Endothelial cell of umbilical vein (primary cell): ENCODE measurements at regions not wholly inside any gene's neighbourhood (a gene's known extent, or its start where the extent isn't known, plus 50 kb on each side); places are given as distances from the start of the nearest gene placed in this dataset.

ENCODE experiments used
- BruUV-seq: library from RNA; stranded (reverse); fragments of 400-500 nt; replicated peaks from 2 replicates; lab custom pipeline; 2021; lab: Mats Ljungman, UMichigan
- CTCF ChIA-PET: fragments of 300-600, 350-600 bp; sonication (Branson Sonifier 250); formaldehyde crosslinking; loops from one replicate; lab custom pipeline; 2021; ENCODE audit warnings: antibody characterized with exemption, inconsistent platforms; lab: Charles Lee
- POLR2A ChIA-PET: fragments of 300-600, 350-600 bp; sonication (Branson Sonifier 250); formaldehyde crosslinking; loops from one replicate; lab custom pipeline; 2021; ENCODE audit warnings: antibody characterized with exemption, inconsistent platforms; lab: Charles Lee
- DNase-seq: peaks from one replicate; pipeline ENCODE4 v3.0.0-alpha.2; 2011; ENCODE audit warnings: low read depth, low spot score
- FAIRE-seq: peaks from 2 replicates; lab custom pipeline; 2011; peaks lifted over from hg19 to GRCh38; lab: Jason Lieb, UNC
- H2AFZ ChIP-seq: 2 replicates; pipeline ENCODE4 v1.6.0; 2012; ENCODE audit warnings: low read depth, low read length, control low read depth, inconsistent platforms
- H3K27ac ChIP-seq: 2 replicates; pipeline ENCODE4 v1.5.1; 2011; ENCODE audit warnings: low read depth, mild to moderate bottlenecking, control low read depth, low read length, moderate library complexity; ENCODE audit not compliant: insufficient read depth
- H3K27me3 ChIP-seq, 2 experiments: 2 replicates each; pipeline versions ENCODE4 v1.6.0 to v1.6.1; 2011; ENCODE audit warnings: low read length in 2 of 2, mixed read lengths in 1 of 2; ENCODE audit not compliant: control insufficient read depth in 2 of 2, insufficient read depth in 2 of 2
- H3K36me3 ChIP-seq, 2 experiments: 2 replicates in 1 of 2; 3 replicates in 1 of 2; pipeline ENCODE4 v1.5.1; 2011; ENCODE audit warnings: low read length in 2 of 2, mild to moderate bottlenecking in 1 of 2, moderate library complexity in 1 of 2; ENCODE audit not compliant: control insufficient read depth in 2 of 2, insufficient read depth in 2 of 2; ENCODE audit errors: extremely low read depth in 1 of 2
- H3K4me1 ChIP-seq: 3 replicates; pipeline ENCODE4 v1.5.1; 2011; ENCODE audit warnings: mild to moderate bottlenecking, low read length; ENCODE audit not compliant: control insufficient read depth, insufficient read depth; ENCODE audit errors: extremely low read depth
- H3K4me2 ChIP-seq: 2 replicates; pipeline ENCODE4 v1.6.1; 2011; ENCODE audit warnings: low read length, control low read depth, mixed read lengths; ENCODE audit not compliant: insufficient read depth
- H3K4me3 ChIP-seq, 3 experiments: fragments of 200-600 bp in 1 of 3; sonication (generic), shearing (Covaris generic) in 1 of 3; replicated peaks in 1 of 3; 2 replicates each; pipeline ENCODE4 v1.5.1; 2011 to 2016; ENCODE audit warnings: control low read depth in 3 of 3, low read length in 3 of 3, mild to moderate bottlenecking in 2 of 3, inconsistent platforms in 1 of 3, low read depth in 1 of 3, moderate library complexity in 1 of 3; ENCODE audit not compliant: insufficient read depth in 1 of 3
- H3K79me2 ChIP-seq: 2 replicates; pipeline ENCODE4 v1.6.0; 2012; ENCODE audit warnings: low read length, inconsistent platforms; ENCODE audit not compliant: control insufficient read depth, insufficient read depth
- H3K9ac ChIP-seq: replicated peaks from 2 replicates; pipeline ENCODE3; 2011; ENCODE audit warnings: low read length, control low read depth; ENCODE audit not compliant: insufficient read depth; ENCODE audit errors: extremely low read depth
- H3K9me1 ChIP-seq: replicated peaks from 3 replicates; pipeline ENCODE4 v1.6.0; 2011; ENCODE audit warnings: mild to moderate bottlenecking, low read length; ENCODE audit not compliant: control insufficient read depth, insufficient read depth; ENCODE audit errors: extremely low read depth
- H3K9me3 ChIP-seq: replicated peaks from 2 replicates; pipeline ENCODE4 v1.5.1; 2012; ENCODE audit warnings: low read length, inconsistent platforms; ENCODE audit not compliant: control insufficient read depth, insufficient read depth
- H4K20me1 ChIP-seq: replicated peaks from 2 replicates; pipeline ENCODE3; 2011; ENCODE audit warnings: mild to moderate bottlenecking, low read length; ENCODE audit not compliant: control insufficient read depth, insufficient read depth; ENCODE audit errors: extremely low read depth
- CTCF ChIP-seq, 2 donors: IDR thresholded peaks; 1 replicate in 1 of 2; 2 replicates in 1 of 2; pipeline ENCODE4 v1.5.1; 2011; ENCODE audit warnings: low read length in 2 of 2, mild to moderate bottlenecking in 2 of 2, moderate library complexity in 2 of 2, control low read depth in 1 of 2, inconsistent platforms in 1 of 2, low read depth in 1 of 2; ENCODE audit not compliant: insufficient read depth in 1 of 2; ENCODE audit errors: extremely low read depth in 1 of 2
- EZH2 ChIP-seq: IDR thresholded peaks from 2 replicates; pipeline ENCODE4 v1.6.1; 2012; ENCODE audit warnings: borderline replicate concordance, low read depth, mild to moderate bottlenecking, moderate library complexity, low read length, inconsistent platforms; ENCODE audit not compliant: severe bottlenecking
- FOS ChIP-seq: IDR thresholded peaks from 2 replicates; pipeline ENCODE4 v1.6.1; 2011; ENCODE audit warnings: mild to moderate bottlenecking, low read length, moderate library complexity, borderline replicate concordance; ENCODE audit not compliant: insufficient read depth
- GATA2 ChIP-seq: IDR thresholded peaks from 2 replicates; pipeline ENCODE4 v1.7.0; 2011; ENCODE audit warnings: low read depth, mild to moderate bottlenecking, moderate library complexity, mixed read lengths, low read length; ENCODE audit not compliant: insufficient read length, insufficient read depth
- JUN ChIP-seq: IDR thresholded peaks from 2 replicates; pipeline ENCODE4 v1.6.1; 2011; ENCODE audit warnings: borderline replicate concordance, low read depth; ENCODE audit not compliant: insufficient read length, insufficient read depth
- MYC ChIP-seq: IDR thresholded peaks from one replicate; pipeline ENCODE4 v1.6.1; 2011; ENCODE audit warnings: mild to moderate bottlenecking, low read depth, low read length
- POLR2A ChIP-seq: IDR thresholded peaks from 2 replicates; pipeline ENCODE4 v1.6.1; 2012; ENCODE audit warnings: low read depth, mild to moderate bottlenecking, control low read depth, low read length
- POLR2AphosphoS5 ChIP-seq: IDR thresholded peaks from 2 replicates; pipeline ENCODE4 v1.6.1; 2012; ENCODE audit warnings: low read depth, mild to moderate bottlenecking, control low read depth, low read length, moderate library complexity; ENCODE audit not compliant: insufficient read depth
- dilution Hi-C: fragments of 300-500 bp; cut with MboI; formaldehyde crosslinking; loops from one replicate; pipeline ENCODE4 v1.15.0; 2019; ENCODE audit warnings: low sequenced_read_pairs; ENCODE audit not compliant: extremely low pct_ligation_motif_present
- intact Hi-C: fragments of 100-400 bp; cut with micrococcal nuclease; formaldehyde crosslinking; loops from one replicate; pipeline ENCODE4 v1.10.0; 2022
- TF ChIP-seq, protein P1 (sequence below): IDR thresholded peaks from 2 replicates; pipeline ENCODE4 v1.6.1; 2011; ENCODE audit not compliant: insufficient read depth, insufficient read length

DNA sequence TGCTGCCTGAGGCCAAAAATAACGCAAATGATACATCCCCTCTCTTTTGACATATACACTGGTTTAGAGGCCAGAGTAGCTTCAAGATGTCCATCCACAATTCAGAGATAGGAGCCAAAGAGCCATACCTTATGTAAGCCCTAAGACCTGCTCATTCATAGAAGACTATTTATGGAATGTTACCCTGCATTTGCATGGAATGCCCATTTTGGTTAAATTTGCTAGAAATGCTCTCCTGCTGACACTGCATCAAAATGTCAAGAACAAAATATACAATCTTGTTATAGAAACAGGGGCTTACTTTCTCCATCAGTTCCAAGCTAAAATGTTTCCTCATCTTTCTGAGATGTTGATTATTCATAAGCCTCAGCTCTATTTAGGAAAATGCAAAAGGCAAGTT is 183.3 kb upstream of the CDKN3 start:
- Histone ChIP-seq H3K4me3 (no peak overlapping the region), H3K36me3 (no peaks in the 10 kb centered on the region), H4K20me1 (no peaks in the 10 kb centered on the region), H3K4me1 (peaks cover 25% of the 10 kb centered on the region), H3K4me2 (no peak overlapping the region), H3K9me1 (no peaks in the 10 kb centered on the region), H3K9me3 (no peaks in the 10 kb centered on the region), H3K9ac (no peak overlapping the region), H3K27ac (no peak overlapping the region), H2AFZ (no peak overlapping the region), H3K79me2 (no peaks in the 10 kb centered on the region), H3K27me3 (no peaks in the 10 kb centered on the region)
- no TSS peak for BruUV-seq
- DNase-seq: no peak
- dilution Hi-C loops: no loop called here
- intact Hi-C loops: loop anchor here (2.0 to 5.0 kb wide), 4 partner anchors 39 to 125 kb away; no protein-coding TSS in a partner anchor
- POLR2A ChIA-PET: no interaction called here
- CTCF ChIA-PET: no interaction called here
- TF ChIP-seq EZH2 (no peak), JUN (no peak), FOS (no peak), POLR2A (no peak), POLR2AphosphoS5 (no peak), MYC (no peak), GATA2 (no peak), CTCF (IDR thresholded peaks at IDR 0.05; ENCODE audit: extremely low read depth in 1 of 2, insufficient read depth in 1 of 2, low read depth in 1 of 2, low read length in 2 of 2) (no peak)
- TF ChIP-seq, protein P1, sequence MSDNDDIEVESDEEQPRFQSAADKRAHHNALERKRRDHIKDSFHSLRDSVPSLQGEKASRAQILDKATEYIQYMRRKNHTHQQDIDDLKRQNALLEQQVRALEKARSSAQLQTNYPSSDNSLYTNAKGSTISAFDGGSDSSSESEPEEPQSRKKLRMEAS: no peak
- FAIRE-seq: no peak
